ENCODE measurements at regions not wholly inside any gene's neighbourhood (a gene's known extent, or its start where the extent isn't known, plus 50 kb on each side); places are given as distances from the start of the nearest gene placed in this dataset.

DNA sequence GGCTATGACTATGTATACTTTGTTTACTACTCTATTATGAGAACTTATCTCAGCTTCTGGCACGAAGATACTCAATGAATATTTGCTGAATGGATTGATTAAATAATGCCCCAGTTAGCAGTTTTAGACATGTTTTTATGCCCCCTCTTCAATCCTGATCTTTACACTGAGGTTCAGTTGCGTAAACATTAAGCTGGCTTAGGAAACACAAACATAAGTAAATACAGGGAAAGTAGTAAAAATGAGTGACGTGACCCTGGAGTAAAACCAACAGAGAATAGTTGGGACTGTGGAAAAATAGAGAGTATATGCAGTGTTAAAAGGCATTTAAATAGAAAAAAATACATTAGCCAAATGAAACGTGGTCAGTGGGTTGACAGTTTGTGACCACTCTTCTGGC is 387.0 kb upstream of the ACTRT1 start:
- no peaks in the 10 kb centered on the region for H3K36me3 ChIP-seq
- no peak overlapping the region for H3K27ac ChIP-seq
- no peaks in the 10 kb centered on the region for H3K9me3 ChIP-seq
- no peak for ATAC-seq
- H3K27me3 ChIP-seq = no peaks in the 10 kb centered on the region
- H3K4me3 ChIP-seq = no peak overlapping the region
- 13 to 22% methylated on average over 1 of the region's 4 CpGs for WGBS, 2 donors (ENCODE audit: low coverage in 1 of 2)
- no peaks in the 10 kb centered on the region for H3K4me1 ChIP-seq
- no peak for TF ChIP-seq POLR2A (IDR thresholded peaks at IDR 0.05)
- no peak for TF ChIP-seq EP300 (IDR thresholded peaks at IDR 0.05)
- no peak for TF ChIP-seq POLR2AphosphoS5 (IDR thresholded peaks at IDR 0.05)
- TF ChIP-seq, protein P1, sequence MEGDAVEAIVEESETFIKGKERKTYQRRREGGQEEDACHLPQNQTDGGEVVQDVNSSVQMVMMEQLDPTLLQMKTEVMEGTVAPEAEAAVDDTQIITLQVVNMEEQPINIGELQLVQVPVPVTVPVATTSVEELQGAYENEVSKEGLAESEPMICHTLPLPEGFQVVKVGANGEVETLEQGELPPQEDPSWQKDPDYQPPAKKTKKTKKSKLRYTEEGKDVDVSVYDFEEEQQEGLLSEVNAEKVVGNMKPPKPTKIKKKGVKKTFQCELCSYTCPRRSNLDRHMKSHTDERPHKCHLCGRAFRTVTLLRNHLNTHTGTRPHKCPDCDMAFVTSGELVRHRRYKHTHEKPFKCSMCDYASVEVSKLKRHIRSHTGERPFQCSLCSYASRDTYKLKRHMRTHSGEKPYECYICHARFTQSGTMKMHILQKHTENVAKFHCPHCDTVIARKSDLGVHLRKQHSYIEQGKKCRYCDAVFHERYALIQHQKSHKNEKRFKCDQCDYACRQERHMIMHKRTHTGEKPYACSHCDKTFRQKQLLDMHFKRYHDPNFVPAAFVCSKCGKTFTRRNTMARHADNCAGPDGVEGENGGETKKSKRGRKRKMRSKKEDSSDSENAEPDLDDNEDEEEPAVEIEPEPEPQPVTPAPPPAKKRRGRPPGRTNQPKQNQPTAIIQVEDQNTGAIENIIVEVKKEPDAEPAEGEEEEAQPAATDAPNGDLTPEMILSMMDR (IDR thresholded peaks at IDR 0.05) = no peak

DNA sequence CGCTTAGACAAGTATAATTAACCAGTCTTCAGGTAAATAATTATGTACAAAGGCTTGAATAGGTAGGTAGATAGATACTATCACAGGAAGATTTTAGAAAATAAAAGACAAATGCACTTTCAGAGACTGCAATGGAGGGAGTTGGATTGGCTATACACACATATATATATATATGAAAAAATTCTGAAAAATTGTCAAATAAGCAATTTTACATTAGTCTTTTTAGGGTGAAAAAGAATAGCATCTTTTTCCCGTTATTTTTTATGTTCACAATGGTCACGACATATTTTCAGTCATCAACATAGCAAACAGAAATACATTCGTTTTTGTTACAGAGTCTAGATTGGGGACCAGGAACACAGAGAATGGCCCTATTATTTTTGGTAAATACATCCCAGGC is 385.9 kb upstream of the ACTRT1 start:
- TF ChIP-seq POLR2A (IDR thresholded peaks at IDR 0.05) (no peak), EP300 (IDR thresholded peaks at IDR 0.05) (no peak), POLR2AphosphoS5 (IDR thresholded peaks at IDR 0.05) (no peak)
- TF ChIP-seq, protein P1 (IDR thresholded peaks at IDR 0.05) = no peak
- no peak for ATAC-seq
- H3K4me1 ChIP-seq = no peaks in the 10 kb centered on the region
- H3K36me3 ChIP-seq = no peaks in the 10 kb centered on the region
- H3K9me3 ChIP-seq = no peaks in the 10 kb centered on the region
- 53 to 75% methylated on average over 4 of the region's 4 CpGs for WGBS, 2 donors (ENCODE audit: low coverage in 1 of 2)
- H3K27me3 ChIP-seq = no peaks in the 10 kb centered on the region
- H3K4me3 ChIP-seq = no peak overlapping the region
- H3K27ac ChIP-seq = no peak overlapping the region

DNA sequence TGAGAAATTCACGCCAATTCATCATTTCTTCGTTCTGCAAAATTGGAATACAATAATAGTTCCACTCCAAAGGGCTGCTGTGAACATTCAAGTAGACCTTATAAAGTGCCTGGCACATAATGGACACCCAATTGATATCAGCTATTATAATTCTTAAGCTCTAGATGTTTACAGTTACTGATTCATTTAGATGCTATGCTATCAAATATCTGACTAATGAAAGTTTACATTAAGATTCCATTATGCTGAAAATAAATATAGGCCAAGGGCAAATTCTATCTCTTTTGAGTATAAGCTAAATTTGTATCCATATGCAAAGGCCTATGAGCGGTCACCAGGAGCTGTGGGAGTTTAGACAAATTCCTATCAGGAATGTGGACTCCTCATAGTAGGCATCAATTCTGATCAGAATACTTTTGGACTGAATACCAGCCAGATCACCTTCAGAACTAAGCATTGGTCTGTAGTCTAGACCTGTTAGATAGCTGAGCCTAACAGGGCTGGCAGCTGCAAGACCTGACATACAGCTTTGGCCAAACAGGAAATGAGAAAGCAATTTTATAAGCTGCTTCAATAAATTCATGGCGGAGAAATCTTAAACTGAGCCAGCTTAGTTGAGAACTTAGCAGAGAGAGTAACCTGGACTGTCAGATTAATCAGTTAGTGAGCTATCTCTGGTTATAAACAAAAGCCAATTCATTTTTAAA is 384.3 kb upstream of the ACTRT1 start:
- no peak overlapping the region for H3K27ac ChIP-seq
- WGBS, 2 donors (ENCODE audit: low coverage in 1 of 2) = 58 to 92% methylated on average over 3 to 4 of the region's 4 CpGs
- TF ChIP-seq POLR2A (IDR thresholded peaks at IDR 0.05) (no peak), EP300 (IDR thresholded peaks at IDR 0.05) (no peak), POLR2AphosphoS5 (IDR thresholded peaks at IDR 0.05) (no peak)
- TF ChIP-seq, protein P1 (IDR thresholded peaks at IDR 0.05) = no peak
- no peaks in the 10 kb centered on the region for H3K9me3 ChIP-seq
- H3K27me3 ChIP-seq = no peaks in the 10 kb centered on the region
- H3K4me3 ChIP-seq = no peak overlapping the region
- no peak for ATAC-seq
- H3K4me1 ChIP-seq = no peaks in the 10 kb centered on the region
- H3K36me3 ChIP-seq = no peaks in the 10 kb centered on the region

DNA sequence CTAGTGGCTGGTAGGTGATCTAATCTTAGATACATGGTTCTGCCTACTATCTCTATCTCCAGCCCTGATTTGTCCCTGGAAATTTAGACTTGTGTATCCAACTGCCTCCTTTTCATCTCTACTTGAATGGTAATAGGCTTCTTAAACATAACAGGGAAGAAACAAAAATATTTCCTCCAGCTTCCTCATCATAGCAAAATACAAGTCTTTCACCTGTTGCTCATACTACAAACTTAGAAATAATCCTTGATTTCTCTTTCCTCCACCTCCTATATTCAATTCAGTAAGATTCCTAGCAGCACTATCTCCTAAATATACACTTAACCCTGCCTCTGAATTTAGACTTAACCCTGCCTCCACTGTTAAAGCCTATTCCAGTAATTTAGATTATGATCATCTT is 373.3 kb upstream of the ACTRT1 start:
- ATAC-seq = no peak
- Histone ChIP-seq H3K4me3 (no peak overlapping the region), H3K27ac (no peak overlapping the region), H3K36me3 (no peaks in the 10 kb centered on the region), H3K4me1 (no peaks in the 10 kb centered on the region), H3K27me3 (no peaks in the 10 kb centered on the region), H3K9me3 (no peaks in the 10 kb centered on the region)
- TF ChIP-seq POLR2AphosphoS5 (IDR thresholded peaks at IDR 0.05) (no peak), EP300 (IDR thresholded peaks at IDR 0.05) (no peak), POLR2A (IDR thresholded peaks at IDR 0.05) (no peak)
- TF ChIP-seq, protein P1 (IDR thresholded peaks at IDR 0.05) = no peak

DNA sequence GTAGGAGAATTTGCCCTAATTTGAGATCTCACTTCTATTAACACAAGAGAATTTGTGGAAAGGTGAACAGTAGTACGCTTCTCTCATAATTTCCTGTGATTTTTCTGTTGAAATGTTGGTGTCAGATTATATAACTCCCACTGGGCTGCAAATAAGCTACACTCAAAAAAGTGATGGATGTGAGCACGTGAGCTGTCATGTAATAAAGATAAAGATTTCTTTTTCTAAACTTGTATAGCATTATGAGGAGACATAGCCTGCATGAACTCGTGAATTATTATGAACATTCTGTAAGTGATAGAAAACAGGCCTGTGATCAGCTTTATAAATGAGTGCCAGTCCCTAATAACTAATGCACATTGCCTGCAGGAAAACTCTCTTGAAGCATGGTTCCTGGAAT is 356.6 kb upstream of the ACTRT1 start:
- H3K27me3 ChIP-seq = no peaks in the 10 kb centered on the region
- TF ChIP-seq EP300 (IDR thresholded peaks at IDR 0.05) (no peak), POLR2AphosphoS5 (IDR thresholded peaks at IDR 0.05) (no peak), POLR2A (IDR thresholded peaks at IDR 0.05) (no peak)
- TF ChIP-seq, protein P1 (IDR thresholded peaks at IDR 0.05) = no peak
- no peaks in the 10 kb centered on the region for H3K4me1 ChIP-seq
- no peak overlapping the region for H3K27ac ChIP-seq
- WGBS, 2 donors (ENCODE audit: low coverage in 1 of 2) = 27 to 45% methylated on average over 3 of the region's 3 CpGs
- H3K9me3 ChIP-seq = no peaks in the 10 kb centered on the region
- H3K36me3 ChIP-seq = no peaks in the 10 kb centered on the region
- H3K4me3 ChIP-seq = no peak overlapping the region
- ATAC-seq = no peak
